ENCODE measurements at regions not wholly inside any gene's neighbourhood (a gene's known extent, or its start where the extent isn't known, plus 50 kb on each side); places are given as distances from the start of the nearest gene placed in this dataset.

DNA sequence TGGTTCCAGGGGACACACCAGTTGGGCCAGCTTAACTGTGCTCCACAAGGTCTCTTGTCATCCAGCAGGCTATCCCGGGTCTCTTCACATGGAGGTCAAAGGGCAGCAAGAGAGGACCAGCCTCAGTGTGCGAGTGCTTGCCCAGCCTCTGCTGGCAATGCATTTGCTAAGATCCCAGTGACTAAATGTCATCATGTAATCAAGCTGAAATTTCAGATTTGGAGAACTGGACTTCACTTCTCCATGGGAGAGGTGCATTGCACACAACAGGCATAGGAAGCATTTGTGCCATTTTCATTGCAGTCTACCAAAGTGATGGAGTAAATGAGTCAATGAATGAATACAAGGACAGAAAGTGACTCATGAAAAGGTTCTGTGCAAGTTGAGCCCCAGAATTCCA, 51.2 kb upstream of the KDM8 start:
- FAIRE-seq = no peak
- TF ChIP-seq, protein P1, sequence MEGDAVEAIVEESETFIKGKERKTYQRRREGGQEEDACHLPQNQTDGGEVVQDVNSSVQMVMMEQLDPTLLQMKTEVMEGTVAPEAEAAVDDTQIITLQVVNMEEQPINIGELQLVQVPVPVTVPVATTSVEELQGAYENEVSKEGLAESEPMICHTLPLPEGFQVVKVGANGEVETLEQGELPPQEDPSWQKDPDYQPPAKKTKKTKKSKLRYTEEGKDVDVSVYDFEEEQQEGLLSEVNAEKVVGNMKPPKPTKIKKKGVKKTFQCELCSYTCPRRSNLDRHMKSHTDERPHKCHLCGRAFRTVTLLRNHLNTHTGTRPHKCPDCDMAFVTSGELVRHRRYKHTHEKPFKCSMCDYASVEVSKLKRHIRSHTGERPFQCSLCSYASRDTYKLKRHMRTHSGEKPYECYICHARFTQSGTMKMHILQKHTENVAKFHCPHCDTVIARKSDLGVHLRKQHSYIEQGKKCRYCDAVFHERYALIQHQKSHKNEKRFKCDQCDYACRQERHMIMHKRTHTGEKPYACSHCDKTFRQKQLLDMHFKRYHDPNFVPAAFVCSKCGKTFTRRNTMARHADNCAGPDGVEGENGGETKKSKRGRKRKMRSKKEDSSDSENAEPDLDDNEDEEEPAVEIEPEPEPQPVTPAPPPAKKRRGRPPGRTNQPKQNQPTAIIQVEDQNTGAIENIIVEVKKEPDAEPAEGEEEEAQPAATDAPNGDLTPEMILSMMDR (IDR thresholded peaks at IDR 0.05; ENCODE audit: insufficient read depth, low read length, severe bottlenecking) = no peak
- H3K36me3 ChIP-seq (ENCODE audit: control insufficient read depth, insufficient read depth, low read length) = no peaks in the 10 kb centered on the region
- no peak for DNase-seq (ENCODE audit: low read depth)
- H3K27me3 ChIP-seq (ENCODE audit: control insufficient read depth, insufficient read depth, low read length) = no peaks in the 10 kb centered on the region
- no peak overlapping the region for H3K4me3 ChIP-seq (ENCODE audit: low read depth, low read length)

DNA sequence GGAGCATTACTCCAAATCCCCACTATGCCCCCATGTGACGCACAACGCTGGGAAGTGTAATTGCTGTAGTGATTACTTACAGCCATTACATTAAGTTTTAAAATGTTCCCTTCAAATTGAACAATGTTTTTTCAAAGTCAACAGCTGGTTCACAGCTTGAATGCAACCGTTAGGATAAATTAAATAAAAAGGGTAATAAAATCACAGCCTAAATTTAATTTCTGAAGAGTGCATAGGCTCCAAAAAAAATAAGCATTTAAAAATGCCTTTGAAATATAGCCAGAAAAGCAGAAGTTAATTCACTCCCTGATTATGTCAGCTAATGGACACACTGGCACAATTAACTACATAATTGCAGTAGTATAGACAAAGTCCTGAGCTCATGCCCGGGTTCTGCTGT, 50.5 kb upstream of the KDM8 start:
- Histone ChIP-seq H3K27me3 (ENCODE audit: control insufficient read depth, insufficient read depth, low read length) (no peaks in the 10 kb centered on the region), H3K4me3 (ENCODE audit: low read depth, low read length) (no peak overlapping the region), H3K36me3 (ENCODE audit: control insufficient read depth, insufficient read depth, low read length) (no peaks in the 10 kb centered on the region)
- DNase-seq (ENCODE audit: low read depth) = no peak
- TF ChIP-seq, protein P1 (IDR thresholded peaks at IDR 0.05; ENCODE audit: insufficient read depth, low read length, severe bottlenecking) = no peak
- FAIRE-seq = no peak

Measured in bronchial epithelial cell (primary cell).